HG03039 (cell line): ENCODE measurements at regions not wholly inside any gene's neighbourhood (a gene's known extent, or its start where the extent isn't known, plus 50 kb on each side); places are given as distances from the start of the nearest gene placed in this dataset.
"Not testable (repeated sequence)": the region's sequence is repeated elsewhere in the genome, so short reads cannot be mapped to it uniquely, and the experiment has no call there.

Experiments
- ATAC-seq: cut with Tn5 transposase; IDR thresholded peaks from one replicate; pipeline ENCODE4 v1.9.1; 2021; ENCODE audit warnings: mild to moderate bottlenecking, moderate library complexity; ENCODE audit not compliant: unreplicated experiment

DNA sequence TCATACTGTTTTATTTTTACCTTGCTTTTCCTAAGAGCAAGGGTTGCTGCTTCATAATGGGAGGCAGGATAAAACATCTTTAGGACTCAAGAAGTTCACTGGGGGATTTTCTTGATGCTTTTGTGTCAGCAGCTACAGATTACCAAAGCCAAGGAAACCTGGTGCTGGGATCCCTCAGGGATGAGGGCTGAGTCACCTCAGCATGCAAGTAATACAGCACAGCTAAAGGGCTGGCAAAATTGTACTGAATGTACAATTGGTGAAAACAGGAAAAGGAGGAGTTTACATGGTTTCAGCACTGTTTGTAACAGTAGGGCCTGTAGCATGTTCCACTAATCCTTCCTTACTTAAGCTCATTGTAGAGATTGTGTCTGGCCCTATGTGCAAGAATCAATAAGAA is 1056.8 kb downstream of the SORCS1 start:
- no peak for ATAC-seq

GRCh38 chr10:106106114-106106513 is 1058.4 kb downstream of the SORCS1 start:
- no peak for ATAC-seq

DNA sequence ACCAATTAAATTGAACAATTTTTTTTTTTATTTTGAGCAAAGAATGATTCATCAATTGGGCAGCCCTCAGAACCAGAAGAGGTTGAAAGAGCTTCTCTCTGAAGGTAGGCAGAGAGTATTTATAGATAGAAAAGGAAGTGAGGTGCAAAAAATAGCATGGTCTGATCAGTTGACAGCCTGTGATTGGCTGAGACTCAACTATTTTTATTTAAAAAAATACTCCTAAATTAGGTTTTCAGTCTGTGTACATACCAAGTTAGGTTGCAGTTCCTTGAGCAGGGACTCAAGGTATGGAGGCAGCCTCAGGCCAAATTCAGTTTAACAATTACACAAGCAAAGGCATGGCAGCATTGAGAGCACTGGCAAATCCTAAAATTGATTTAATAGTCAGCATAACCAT is 1074.7 kb downstream of the SORCS1 start:
- no peak for ATAC-seq

DNA sequence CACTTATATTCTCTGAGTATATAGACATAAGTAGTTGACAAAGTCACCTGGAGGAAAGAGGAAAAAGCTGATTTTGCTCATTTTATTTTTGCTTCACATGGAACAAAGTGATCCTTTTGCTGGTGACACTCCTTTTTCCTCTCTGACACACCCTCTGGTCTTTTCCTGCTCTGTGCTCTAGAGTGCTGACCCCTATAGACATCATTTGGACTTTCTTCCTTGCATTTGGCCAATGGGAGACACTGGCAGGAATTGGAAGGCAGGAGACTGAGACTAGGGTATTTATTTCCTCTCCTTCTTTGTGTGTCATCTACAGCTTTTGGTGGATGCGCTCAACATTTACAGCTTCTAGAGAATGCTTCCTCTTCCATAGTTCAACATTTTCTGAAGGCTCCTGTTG is 1078.1 kb downstream of the SORCS1 start:
- ATAC-seq: no peak

GRCh38 chr10:106083572-106083971 is 1080.9 kb downstream of the SORCS1 start:
- ATAC-seq: no peak

GRCh38 chr10:106082865-106083264 is 1081.6 kb downstream of the SORCS1 start:
- ATAC-seq: no peak

DNA sequence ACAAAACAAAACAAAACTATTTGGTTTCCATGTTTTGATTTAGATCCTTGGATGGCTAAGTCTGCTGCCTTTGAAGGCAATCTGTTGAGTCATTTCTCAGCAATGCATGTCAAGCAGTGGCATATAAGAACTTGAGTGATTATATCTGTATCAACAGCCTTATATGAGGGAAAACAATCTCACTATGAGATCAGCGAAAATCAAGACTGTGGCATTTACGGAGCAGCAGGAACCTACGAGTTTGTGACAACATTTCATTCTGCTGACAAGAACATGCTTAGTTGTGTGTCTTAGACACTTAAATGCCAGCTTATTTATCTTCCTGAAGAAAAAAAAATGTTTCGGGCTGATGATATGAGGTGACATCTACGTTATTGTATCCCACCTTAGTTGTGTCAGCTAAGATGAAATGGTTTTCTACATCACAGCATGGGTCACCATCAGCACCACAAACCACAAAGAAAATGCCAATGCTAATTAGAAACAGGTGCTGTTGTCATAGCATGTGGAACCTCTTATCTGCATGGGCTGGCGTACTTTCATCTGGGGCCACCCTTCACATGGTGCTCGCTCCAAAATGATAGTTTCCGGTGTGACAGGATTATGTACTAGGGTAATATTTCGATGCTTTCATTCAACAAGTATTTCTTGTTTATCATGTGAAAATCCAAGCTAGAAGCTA is 1085.5 kb downstream of the SORCS1 start:
- no peak for ATAC-seq

- ATAC-seq: no peak
These were observed 1088.0 kb downstream of the SORCS1 start for GRCh38 chr10:106076496-106076895.

DNA sequence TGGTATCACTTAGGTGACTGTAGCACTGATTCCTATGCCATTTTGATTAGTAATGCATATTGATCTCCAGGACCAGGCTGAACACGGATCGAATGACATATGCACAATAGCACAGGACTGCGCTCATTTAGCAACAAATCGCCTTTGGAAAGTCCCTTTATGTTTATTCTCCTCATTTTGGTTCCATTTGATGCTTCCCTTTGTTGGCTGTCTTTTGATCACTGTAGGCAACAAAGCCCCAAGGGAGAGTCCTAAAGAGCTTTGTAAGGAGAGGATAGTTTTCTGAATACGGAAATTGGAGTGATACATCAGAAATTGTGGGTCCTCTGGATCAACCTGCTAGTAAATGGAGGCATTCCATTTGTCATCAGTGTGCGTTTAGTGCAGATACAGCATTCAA is 1111.4 kb downstream of the SORCS1 start:
- ATAC-seq: no peak

DNA sequence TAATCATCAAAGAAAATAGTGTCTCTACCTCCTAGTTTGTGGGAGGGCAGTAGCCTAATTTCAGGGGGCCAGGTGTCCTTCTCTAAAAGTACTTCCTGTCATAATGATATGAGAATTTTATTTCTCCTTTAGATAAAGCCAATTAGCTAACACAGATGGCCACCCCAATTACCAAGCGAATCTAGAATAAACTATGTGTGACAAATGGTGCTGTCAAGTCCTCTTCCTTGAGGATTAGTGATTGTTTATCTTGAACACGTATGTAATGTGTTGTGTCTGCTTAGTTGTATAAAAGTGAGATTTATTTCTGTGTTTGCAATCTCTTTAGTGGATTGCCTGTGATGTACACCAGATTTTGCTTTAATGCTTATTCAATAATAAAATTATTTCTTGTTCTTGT is 1120.0 kb downstream of the SORCS1 start:
- no peak for ATAC-seq

DNA sequence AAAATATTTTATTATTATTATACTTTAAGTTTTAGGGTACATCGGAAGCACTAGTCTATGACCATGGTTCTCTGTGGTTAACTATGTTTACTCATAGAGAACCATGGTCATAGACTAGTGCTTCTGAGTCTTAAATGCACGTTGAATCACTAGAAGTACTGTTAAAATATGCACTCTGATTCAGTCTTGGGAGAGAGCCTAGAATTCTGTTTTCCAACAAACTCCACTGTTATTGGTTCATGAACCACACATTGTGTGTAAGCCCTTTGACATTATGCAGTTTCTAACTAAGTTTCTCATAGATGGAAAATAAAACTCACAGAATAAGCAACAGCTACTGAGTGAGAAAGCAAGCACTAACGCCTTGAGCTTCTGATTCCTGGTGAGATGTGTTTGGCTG is 1120.6 kb downstream of the SORCS1 start:
- ATAC-seq: no peak

DNA sequence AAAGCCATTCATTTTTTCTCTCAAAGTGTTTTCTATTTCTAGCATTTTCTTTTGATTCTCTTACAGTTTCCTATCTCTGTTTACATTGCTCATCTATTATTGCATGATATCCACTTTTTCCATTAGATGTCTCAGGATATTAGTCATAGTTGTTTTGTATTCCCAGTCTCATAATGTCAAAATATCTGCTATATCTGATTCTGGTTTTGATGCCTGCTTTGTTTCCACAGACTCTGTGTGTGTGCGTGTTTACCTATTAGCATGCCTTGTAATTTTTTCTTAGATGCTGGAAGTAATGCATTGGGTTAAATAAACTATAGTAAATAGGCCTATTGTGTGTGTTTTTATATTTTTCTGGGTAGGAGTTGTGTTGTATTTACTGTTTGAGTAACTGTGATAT is 1126.3 kb downstream of the SORCS1 start:
- ATAC-seq: no peak

DNA sequence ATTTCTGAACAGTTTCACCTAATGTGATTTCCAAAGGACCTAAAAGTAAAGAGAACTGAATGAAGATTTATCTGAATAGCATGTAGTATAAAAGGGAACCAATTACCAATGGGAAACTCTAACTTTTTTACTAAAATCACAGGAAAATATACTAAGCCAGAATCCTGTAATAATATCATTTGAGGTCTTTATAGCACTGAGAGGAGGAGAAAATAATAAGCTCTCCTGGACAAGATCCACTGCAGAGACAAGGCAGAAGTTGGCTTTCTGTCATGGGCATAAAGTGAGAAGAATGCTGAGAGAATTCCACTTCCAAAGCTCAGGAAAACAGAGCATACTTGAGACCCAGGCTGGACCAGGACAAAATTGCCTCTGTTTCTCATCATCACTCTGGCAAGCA is 1131.4 kb downstream of the SORCS1 start:
- no peak for ATAC-seq

- no peak for ATAC-seq
These were observed 1132.0 kb downstream of the SORCS1 start for GRCh38 chr10:106032450-106033002.

DNA sequence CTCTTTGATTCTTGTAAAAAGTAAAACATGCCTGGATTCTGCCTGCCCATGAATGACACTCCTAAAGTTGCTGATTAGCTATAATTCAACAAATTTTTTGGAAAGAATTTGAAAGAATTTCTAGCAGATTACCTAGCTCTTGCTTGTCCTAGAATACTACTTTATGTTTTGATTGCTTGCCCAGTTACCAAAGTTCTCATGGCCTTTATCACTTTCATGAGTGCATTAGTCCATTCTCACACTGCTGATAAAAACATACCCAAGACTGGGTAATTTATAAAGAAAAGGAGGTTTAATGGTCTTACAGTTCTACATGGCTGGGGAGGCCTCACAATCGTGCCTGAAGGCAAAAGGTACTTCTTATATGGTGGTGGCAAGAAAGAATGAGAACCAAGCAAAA is 1137.3 kb downstream of the SORCS1 start:
- ATAC-seq: no peak

- ATAC-seq: no peak
These were observed 1139.2 kb downstream of the SORCS1 start for GRCh38 chr10:106025208-106025811.

- no peak for ATAC-seq
These were observed 1141.2 kb downstream of the SORCS1 start for GRCh38 chr10:106023329-106023728.

DNA sequence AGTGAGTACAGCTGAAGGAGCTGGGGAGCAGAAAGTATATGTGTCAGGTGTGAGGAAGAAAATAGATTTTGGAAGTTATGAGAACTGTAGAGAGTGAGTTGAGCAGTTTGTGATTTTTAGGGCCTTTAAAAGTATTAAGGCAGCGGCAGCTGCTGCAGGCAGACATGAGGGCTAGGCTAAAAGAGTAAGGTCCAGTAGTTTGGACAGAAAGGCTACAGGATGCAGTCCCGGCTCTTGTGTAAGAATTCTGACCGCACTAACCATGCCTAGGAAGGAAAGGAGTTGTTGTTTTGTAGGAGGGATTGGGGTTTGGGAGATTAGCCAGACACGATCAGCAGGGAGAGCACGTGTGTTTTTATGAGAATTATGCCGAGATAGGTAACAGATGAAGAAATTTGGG is 1144.9 kb downstream of the SORCS1 start:
- not testable (repeated sequence) for ATAC-seq

- not testable (repeated sequence) for ATAC-seq
These were observed 1148.9 kb downstream of the SORCS1 start for GRCh38 chr10:106015369-106016199.

- no peak for ATAC-seq
These were observed 1153.3 kb downstream of the SORCS1 start for GRCh38 chr10:106011250-106011649.

DNA sequence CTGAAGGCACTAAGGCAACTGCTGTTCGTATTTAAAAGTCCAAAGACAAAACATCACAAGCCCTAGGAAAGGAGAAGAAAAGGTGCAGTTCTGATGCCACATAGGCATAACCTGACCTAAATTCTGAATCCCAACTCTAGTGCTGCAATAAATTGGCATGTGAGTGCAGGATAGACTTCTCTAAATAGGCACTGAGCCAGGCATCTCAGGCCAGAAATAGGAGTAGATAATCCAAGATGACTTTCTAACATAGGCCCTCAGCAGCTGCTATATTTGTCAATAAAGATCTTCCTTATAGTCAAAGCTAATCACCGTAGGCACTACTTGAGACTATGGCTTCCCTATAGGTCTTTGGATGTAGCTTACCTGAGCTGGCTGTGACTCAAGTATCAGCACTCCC is 1163.8 kb downstream of the SORCS1 start:
- no peak for ATAC-seq

DNA sequence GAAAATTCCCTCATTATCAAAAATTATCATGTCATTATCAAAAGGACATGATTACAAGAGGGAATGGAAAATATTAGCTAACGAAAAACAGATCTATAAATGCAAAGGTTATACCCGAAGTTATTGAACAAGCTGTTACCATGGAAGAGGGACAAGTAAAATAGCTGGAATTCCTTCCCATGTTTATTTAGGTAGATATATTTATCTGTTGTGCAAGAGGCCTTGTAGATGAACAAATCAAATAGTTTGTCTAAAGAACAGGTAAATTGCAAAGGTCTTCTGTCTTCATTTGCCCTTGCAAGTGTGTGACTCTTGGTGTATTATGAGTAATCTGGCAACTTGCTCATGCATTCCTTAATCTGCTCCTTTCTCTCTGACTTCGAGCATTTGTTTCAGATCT is 1170.9 kb downstream of the SORCS1 start:
- ATAC-seq: no peak
